HFF-Myc (cell line): ENCODE measurements at regions not wholly inside any gene's neighbourhood (a gene's known extent, or its start where the extent isn't known, plus 50 kb on each side); places are given as distances from the start of the nearest gene placed in this dataset.

Experiments used
- DNase-seq: peaks from one replicate; pipeline ENCODE4 v3.0.0-alpha.2; 2011; ENCODE audit warnings: low read depth; ENCODE audit errors: extremely low read depth
- H3K4me3 ChIP-seq: replicated peaks from 2 replicates; pipeline ENCODE4 v1.5.1; 2011; ENCODE audit warnings: low read depth, mild to moderate bottlenecking, control low read depth, low read length
- TF ChIP-seq, protein P1 (sequence below): IDR thresholded peaks from 2 replicates; pipeline ENCODE4 v1.5.1; 2012; ENCODE audit warnings: mild to moderate bottlenecking, low read depth, low read length, control low read depth; ENCODE audit errors: missing control alignments

DNA sequence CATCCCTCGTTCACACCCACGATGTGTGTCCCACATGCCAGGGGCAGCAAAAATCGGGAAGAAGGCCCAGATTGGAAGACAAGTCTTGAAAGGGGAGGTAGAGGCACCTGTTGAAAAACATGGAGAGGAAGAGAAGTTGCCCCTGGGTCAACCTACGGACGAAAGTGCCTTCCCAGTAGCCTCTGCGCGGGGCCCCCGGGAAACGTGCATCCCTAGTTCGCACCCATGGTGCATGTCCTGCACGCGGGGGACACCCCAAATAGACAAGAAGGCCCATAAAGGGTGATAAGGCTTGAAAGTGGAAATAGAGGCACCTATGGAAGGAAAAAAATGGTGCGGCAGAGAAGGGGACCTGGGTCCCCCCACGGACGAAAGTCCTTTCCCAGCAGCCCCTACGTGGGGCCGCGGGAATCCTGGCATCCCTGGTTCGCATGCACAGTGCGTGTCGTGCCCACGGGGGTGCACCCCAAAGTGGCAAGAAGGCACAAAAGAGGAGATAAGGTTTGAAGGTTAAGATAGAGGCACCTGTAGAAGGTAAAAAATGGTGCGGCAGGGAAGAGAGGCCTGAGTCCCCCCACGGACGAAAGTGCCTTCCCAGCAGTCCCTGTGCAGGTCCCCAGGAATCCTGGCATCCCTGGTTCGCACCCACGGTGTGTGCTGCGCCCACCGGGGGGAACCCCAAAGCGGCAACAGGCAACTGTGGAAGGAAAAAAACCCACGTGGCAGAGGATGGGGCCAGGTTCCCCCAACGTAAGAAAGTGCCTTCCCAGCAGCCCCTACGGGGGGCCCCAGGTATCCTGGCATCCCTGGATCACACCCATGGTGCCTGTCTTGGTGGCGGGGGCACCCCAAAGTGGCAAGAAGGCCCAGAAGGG is 278.3 kb downstream of the ALG10 start:
- no peak overlapping the region for H3K4me3 ChIP-seq
- no peak for DNase-seq
- TF ChIP-seq, protein P1, sequence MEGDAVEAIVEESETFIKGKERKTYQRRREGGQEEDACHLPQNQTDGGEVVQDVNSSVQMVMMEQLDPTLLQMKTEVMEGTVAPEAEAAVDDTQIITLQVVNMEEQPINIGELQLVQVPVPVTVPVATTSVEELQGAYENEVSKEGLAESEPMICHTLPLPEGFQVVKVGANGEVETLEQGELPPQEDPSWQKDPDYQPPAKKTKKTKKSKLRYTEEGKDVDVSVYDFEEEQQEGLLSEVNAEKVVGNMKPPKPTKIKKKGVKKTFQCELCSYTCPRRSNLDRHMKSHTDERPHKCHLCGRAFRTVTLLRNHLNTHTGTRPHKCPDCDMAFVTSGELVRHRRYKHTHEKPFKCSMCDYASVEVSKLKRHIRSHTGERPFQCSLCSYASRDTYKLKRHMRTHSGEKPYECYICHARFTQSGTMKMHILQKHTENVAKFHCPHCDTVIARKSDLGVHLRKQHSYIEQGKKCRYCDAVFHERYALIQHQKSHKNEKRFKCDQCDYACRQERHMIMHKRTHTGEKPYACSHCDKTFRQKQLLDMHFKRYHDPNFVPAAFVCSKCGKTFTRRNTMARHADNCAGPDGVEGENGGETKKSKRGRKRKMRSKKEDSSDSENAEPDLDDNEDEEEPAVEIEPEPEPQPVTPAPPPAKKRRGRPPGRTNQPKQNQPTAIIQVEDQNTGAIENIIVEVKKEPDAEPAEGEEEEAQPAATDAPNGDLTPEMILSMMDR: no peak

DNA sequence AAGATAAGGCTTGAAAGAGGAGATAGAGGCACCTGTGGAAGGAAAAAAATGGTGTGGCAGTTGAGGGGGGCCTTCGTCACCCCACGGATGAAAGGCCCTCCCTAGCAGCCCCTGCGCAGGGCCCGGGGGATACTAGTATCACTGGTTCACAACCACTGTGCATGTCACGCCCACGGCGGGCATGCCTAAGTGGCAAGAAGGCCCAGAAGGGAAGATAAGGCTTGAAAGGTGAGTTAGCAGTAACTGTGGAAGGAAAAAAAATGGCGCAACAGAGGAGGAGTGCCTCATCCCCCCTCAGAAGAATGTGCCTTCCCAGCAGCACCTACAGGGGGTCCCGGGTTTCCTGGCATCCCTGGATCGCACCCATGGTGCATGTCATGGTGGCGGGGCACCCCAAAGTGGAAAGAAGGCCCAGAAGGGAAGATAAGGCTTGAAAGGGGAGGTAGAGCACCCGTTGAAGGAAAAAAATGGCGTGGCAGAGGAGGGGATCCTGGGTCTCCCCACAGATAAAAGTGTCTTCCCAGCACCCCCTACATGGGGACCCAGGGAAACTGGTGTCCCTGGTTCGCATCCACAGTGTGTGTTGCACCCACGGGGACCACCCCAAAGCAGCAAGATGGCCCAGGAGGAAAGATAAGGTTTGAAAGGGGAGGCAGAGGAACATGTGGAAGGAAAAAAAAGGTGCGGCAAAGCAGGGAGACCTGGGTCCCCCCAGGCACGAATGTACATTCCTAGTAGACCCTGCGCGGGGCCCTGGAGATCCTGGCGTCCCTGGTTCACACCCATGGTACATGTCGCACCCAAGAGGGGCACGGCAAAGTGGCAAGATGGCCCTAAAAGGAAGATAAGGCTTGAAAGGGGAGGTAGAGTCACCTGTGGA is 279.2 kb downstream of the ALG10 start:
- DNase-seq: no peak
- H3K4me3 ChIP-seq: no peak overlapping the region
- TF ChIP-seq, protein P1: no peak

DNA sequence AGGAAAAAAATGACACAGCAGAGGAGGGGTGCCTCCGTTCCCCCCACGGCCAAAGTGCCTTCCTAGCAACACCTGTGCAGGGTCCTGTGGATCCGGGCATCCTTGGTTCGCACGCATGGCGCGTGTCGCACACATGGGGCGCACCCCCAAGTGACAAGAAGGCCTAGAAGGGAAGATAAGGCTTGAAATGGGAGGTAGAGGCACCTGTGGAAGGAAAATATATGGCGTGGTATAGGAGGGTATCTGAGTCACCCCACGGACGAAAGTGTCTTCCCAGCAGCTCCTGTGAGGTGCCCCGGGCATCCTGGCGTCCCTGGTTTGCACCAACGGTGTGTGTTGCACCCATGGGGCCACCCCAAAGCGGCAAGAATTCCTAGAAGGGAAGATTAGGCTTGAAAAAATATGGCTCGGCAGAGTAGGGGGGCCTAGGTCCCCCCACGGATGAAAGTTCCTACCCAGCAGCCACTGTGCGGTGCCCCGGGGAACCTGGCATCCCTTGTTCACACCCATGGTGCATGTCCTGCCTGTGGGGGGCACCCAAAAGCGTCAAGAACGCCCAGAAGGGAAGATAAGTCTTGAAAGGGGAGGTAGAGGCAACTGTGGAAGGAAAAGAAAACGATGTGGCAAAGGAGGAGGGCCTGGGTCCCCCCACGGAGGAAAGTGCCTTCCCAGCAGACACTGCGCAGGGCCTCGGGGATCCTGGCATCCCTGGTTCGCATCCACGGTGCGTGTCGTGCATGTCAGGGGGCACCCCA is 280.0 kb downstream of the ALG10 start:
- DNase-seq: no peak
- TF ChIP-seq, protein P1: no peak
- no peak overlapping the region for H3K4me3 ChIP-seq

DNA sequence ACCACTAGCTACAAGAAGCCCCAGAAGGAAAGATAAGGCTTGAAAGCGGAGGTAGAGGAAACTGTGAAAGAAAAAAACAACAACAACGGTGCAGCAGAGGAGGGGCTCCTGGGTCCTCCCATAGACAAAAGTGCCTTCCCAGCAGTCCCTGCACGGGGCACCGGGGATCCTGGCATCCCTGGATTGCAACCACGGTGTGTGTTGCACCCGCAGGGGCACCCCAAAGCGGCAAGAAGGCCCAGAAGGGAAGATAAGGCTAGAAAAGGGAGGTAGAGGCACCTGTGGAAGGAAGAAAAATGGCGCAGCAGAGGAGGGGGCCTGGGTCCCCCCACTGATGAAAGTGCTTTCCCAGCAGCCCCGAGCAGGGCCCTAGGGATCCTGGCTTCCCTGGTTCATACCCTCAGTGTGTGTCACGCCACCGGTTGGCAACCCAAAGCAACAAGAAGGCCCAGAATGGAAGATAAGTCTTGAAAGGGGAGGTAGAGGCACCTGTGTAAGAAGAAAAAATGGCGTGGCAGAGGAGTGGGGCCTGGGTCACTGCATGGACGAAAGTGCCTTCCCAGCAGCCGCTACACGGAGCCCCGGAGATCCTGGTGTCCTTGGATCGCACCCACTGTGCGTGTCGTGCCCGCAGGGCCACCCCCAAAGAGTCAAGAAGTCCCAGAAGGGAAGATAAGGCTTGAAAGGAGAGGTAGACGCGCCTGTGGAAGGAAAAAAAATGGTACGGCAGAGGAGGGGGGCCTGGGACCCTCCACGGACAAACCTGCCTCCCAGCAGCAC is 281.0 kb downstream of the ALG10 start:
- no peak overlapping the region for H3K4me3 ChIP-seq
- TF ChIP-seq, protein P1: no peak
- DNase-seq: no peak

DNA sequence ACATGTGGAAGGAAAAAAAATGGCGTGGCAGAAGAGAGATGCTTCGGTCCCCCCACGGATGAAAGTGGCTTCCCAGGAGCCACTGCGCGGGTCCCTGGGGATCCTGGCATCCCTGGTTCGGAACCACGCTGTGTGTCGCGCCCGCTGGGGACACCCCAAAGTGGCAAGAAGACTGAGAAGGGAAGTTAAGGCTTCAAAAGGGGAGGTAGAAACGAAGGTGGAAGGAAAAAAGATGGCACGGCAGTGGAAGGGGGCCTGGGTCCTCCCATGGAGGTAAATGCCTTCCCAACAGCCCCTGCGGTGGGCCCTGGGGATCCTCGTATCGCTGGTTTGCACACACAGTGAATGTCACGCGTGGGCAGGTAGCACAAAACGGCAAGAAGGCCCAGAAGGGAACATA is 281.7 kb downstream of the ALG10 start:
- H3K4me3 ChIP-seq: no peak overlapping the region
- TF ChIP-seq, protein P1: no peak
- no peak for DNase-seq

DNA sequence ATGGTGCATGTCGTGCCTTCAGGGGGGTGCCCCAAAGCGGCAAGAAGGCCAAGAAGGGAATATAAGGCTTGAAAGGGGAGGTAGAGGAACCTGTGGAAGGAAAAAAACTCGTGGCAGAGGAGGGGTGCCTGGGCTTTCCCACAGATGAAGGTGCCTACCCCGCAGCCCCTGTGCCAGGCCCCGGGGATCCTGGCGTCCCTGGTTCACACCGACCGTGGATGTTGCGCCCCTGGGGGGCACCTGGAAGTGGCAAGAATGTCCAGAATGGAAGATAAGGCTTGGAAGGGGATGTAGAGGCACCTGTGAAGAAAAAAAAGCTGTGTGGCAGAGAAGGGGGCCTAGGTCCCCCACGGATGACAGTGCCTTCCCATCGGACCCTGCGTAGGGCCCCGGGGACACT is 282.2 kb downstream of the ALG10 start:
- DNase-seq: no peak
- no peak overlapping the region for H3K4me3 ChIP-seq
- TF ChIP-seq, protein P1: no peak
